GM18873 (cell line): ENCODE measurements at regions not wholly inside any gene's neighbourhood (a gene's known extent, or its start where the extent isn't known, plus 50 kb on each side); places are given as distances from the start of the nearest gene placed in this dataset.
"Not testable (repeated sequence)": the region's sequence is repeated elsewhere in the genome, so short reads cannot be mapped to it uniquely, and the experiment has no call there.

Experiments used
- ATAC-seq: cut with Tn5 transposase; IDR thresholded peaks from one replicate; pipeline ENCODE4 v1.9.1; 2021; ENCODE audit warnings: mild to moderate bottlenecking, moderate library complexity, moderate number of reproducible peaks; ENCODE audit not compliant: unreplicated experiment, low FRiP score

GRCh38 chr18:29821544-29821943 lies 1221.0 kb downstream of the DSC3 start:
- ATAC-seq = no peak

GRCh38 chr18:29811519-29811918 lies 1231.0 kb downstream of the DSC3 start:
- no peak for ATAC-seq

- no peak for ATAC-seq
These were observed 1261.7 kb downstream of the DSC3 start for GRCh38 chr18:29780816-29781215.

- ATAC-seq = no peak
These were observed 1263.4 kb downstream of the DSC3 start for GRCh38 chr18:29779096-29779495.

- ATAC-seq = no peak
These were observed 1289.2 kb downstream of the DSC3 start for GRCh38 chr18:29753379-29753778.

GRCh38 chr18:29749704-29750103 lies 1292.8 kb downstream of the DSC3 start:
- no peak for ATAC-seq

GRCh38 chr18:29741461-29741860 lies 1301.1 kb downstream of the DSC3 start:
- ATAC-seq = no peak

- no peak for ATAC-seq
These were observed 1304.9 kb downstream of the DSC3 start for GRCh38 chr18:29737620-29738019.

- no peak for ATAC-seq
These were observed 1305.4 kb downstream of the DSC3 start for GRCh38 chr18:29737190-29737589.

- no peak for ATAC-seq
These were observed 1312.5 kb downstream of the DSC3 start for GRCh38 chr18:29730073-29730472.

- ATAC-seq = no peak
These were observed 1315.9 kb downstream of the DSC3 start for GRCh38 chr18:29726646-29727045.

- not testable (repeated sequence) for ATAC-seq
These were observed 1319.1 kb downstream of the DSC3 start for GRCh38 chr18:29723486-29723885.

GRCh38 chr18:29715960-29716359 lies 1326.6 kb downstream of the DSC3 start:
- not testable (repeated sequence) for ATAC-seq

GRCh38 chr18:29712785-29713184 lies 1329.8 kb downstream of the DSC3 start:
- ATAC-seq = no peak

GRCh38 chr18:29711932-29712331 lies 1330.6 kb downstream of the DSC3 start:
- no peak for ATAC-seq

- no peak for ATAC-seq
These were observed 1349.2 kb downstream of the DSC3 start for GRCh38 chr18:29693334-29693733.

- no peak for ATAC-seq
These were observed 1361.0 kb downstream of the DSC3 start for GRCh38 chr18:29681578-29681977.

- no peak for ATAC-seq
These were observed 1378.1 kb downstream of the DSC3 start for GRCh38 chr18:29664278-29665036.

- no peak for ATAC-seq
These were observed 1380.6 kb downstream of the DSC3 start for GRCh38 chr18:29661924-29662323.

GRCh38 chr18:29660777-29661176 lies 1381.8 kb downstream of the DSC3 start:
- ATAC-seq = no peak

GRCh38 chr18:29653671-29654215 lies 1388.8 kb downstream of the DSC3 start:
- no peak for ATAC-seq

GRCh38 chr18:29652797-29653196 lies 1389.7 kb downstream of the DSC3 start:
- ATAC-seq = no peak
